Osteocyte (in vitro differentiated cells): ENCODE measurements at regions not wholly inside any gene's neighbourhood (a gene's known extent, or its start where the extent isn't known, plus 50 kb on each side); places are given as distances from the start of the nearest gene placed in this dataset.

Experiments
- DNase-seq: peaks from one replicate; pipeline ENCODE4 v3.0.0; 2021; ENCODE audit warnings: mixed read lengths; ENCODE audit not compliant: unreplicated experiment; ENCODE audit errors: extremely low spot score
- H3K27ac Mint-ChIP-seq: one replicate; pipeline ENCODE4 v1.8.0; 2021; ENCODE audit warnings: mild to moderate bottlenecking, mixed read lengths; ENCODE audit not compliant: unreplicated experiment
- H3K27me3 Mint-ChIP-seq: one replicate; pipeline ENCODE4 v1.8.0; 2021; ENCODE audit warnings: mixed read lengths; ENCODE audit not compliant: unreplicated experiment
- H3K36me3 Mint-ChIP-seq: one replicate; pipeline ENCODE4 v1.8.0; 2021; ENCODE audit warnings: mixed read lengths; ENCODE audit not compliant: unreplicated experiment
- H3K4me1 Mint-ChIP-seq: one replicate; pipeline ENCODE4 v1.8.0; 2021; ENCODE audit warnings: mixed read lengths; ENCODE audit not compliant: unreplicated experiment
- H3K4me3 Mint-ChIP-seq: one replicate; pipeline ENCODE4 v1.8.0; 2021; ENCODE audit warnings: mild to moderate bottlenecking, moderate library complexity, mixed read lengths; ENCODE audit not compliant: unreplicated experiment
- H3K9me3 Mint-ChIP-seq: one replicate; pipeline ENCODE4 v1.8.0; 2021; ENCODE audit warnings: mixed read lengths; ENCODE audit not compliant: unreplicated experiment
- TF ChIP-seq, protein P1 (sequence below): fragments of 200-600 bp; sonication (generic); IDR thresholded peaks from 2 replicates; pipeline ENCODE4 v1.5.0; 2021; ENCODE audit warnings: antibody characterized with exemption, mild to moderate bottlenecking, moderate library complexity

DNA sequence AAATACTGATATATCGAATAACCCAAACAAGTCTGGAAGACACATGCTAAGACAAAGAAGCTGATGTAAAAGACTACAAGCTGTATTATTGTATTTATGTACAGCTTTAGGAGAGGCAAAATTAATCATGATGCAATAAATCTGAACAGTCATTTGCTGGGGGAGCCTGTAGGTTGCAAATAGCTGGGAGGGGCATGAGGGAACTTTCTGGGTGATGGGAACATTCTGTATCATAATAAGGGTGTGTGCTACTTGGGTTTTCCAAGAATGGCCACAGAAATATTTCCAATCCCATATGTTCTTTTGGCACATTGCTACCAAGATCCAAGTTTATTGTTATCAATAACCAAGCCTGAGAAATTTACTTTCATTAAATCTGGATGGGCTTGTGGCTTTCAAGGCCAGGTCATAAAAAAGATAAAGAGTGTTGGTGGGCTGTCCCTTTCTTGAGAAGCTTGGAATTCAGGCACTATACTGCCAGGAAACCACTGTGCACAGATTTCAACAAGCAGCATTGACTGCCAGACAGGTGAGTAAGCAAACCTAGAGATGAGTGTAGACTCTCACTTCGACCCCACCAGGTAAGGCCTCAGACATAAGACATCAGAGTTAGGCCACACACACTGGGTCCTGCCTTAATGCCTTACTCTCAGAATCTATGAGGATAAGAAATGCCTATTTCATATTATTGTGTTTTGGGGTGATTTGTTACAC, 629.7 kb upstream of the FZD8 start:
- TF ChIP-seq, protein P1, sequence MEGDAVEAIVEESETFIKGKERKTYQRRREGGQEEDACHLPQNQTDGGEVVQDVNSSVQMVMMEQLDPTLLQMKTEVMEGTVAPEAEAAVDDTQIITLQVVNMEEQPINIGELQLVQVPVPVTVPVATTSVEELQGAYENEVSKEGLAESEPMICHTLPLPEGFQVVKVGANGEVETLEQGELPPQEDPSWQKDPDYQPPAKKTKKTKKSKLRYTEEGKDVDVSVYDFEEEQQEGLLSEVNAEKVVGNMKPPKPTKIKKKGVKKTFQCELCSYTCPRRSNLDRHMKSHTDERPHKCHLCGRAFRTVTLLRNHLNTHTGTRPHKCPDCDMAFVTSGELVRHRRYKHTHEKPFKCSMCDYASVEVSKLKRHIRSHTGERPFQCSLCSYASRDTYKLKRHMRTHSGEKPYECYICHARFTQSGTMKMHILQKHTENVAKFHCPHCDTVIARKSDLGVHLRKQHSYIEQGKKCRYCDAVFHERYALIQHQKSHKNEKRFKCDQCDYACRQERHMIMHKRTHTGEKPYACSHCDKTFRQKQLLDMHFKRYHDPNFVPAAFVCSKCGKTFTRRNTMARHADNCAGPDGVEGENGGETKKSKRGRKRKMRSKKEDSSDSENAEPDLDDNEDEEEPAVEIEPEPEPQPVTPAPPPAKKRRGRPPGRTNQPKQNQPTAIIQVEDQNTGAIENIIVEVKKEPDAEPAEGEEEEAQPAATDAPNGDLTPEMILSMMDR = no peak
- Mint-ChIP-seq H3K27me3 (no peaks in the 10 kb centered on the region), H3K9me3 (no peaks in the 10 kb centered on the region), H3K4me1 (peaks cover 19% of the 10 kb centered on the region), H3K27ac (no peak overlapping the region), H3K36me3 (peaks cover 2% of the 10 kb centered on the region), H3K4me3 (no peak overlapping the region)
- no peak for DNase-seq

- Mint-ChIP-seq H3K36me3 (peaks cover 2% of the 10 kb centered on the region), H3K9me3 (no peaks in the 10 kb centered on the region), H3K4me3 (no peak overlapping the region), H3K4me1 (peaks cover 36% of the 10 kb centered on the region), H3K27me3 (no peaks in the 10 kb centered on the region), H3K27ac (no peak overlapping the region)
- no peak for DNase-seq
- TF ChIP-seq, protein P1 = no peak
Observed at GRCh38 chr10:36269222-36269621, 627.1 kb upstream of the FZD8 start.

- no peak for DNase-seq
- Mint-ChIP-seq H3K27me3 (no peaks in the 10 kb centered on the region), H3K27ac (no peak overlapping the region), H3K4me3 (no peak overlapping the region), H3K4me1 (peaks cover 40% of the 10 kb centered on the region), H3K9me3 (no peaks in the 10 kb centered on the region), H3K36me3 (peaks cover 2% of the 10 kb centered on the region)
- TF ChIP-seq, protein P1 = no peak
Observed at GRCh38 chr10:36266923-36267322, 624.8 kb upstream of the FZD8 start.

- H3K4me1 Mint-ChIP-seq = peaks cover 34% of the 10 kb centered on the region
- H3K4me3 Mint-ChIP-seq = no peak overlapping the region
- H3K36me3 Mint-ChIP-seq = peaks cover 2% of the 10 kb centered on the region
Observed at GRCh38 chr10:36265741-36266140, 623.6 kb upstream of the FZD8 start.

DNA sequence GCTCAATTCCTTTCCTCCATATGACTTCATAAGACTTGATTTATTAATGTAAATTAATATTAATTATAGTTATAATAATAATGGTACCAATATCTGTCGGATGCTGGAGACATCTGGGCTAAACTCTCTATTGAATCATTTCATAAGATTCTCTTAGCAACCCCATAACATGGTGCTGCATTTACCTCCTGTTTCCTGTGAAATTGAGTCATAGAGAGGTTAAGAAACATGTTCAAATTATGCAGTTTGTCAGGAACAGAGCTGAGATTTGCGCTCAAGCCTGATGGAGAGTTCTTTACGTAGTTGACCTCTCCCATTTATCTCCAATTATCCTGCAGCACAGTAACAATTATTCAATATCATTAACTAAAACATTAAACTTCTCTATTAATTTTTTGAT, 621.8 kb upstream of the FZD8 start:
- Mint-ChIP-seq H3K4me3 (no peak overlapping the region), H3K36me3 (peaks cover 2% of the 10 kb centered on the region), H3K9me3 (no peaks in the 10 kb centered on the region), H3K4me1 (peaks cover 34% of the 10 kb centered on the region), H3K27ac (no peak overlapping the region), H3K27me3 (no peaks in the 10 kb centered on the region)
- TF ChIP-seq, protein P1 = no peak
- no peak for DNase-seq

More at GRCh38 chr10:36265741-36266140, 623.6 kb upstream of the FZD8 start:
- TF ChIP-seq, protein P1 = no peak
- DNase-seq = no peak
- peak overlapping the region; percentile 53 for H3K27ac Mint-ChIP-seq
- H3K27me3 Mint-ChIP-seq = no peaks in the 10 kb centered on the region
- H3K9me3 Mint-ChIP-seq = no peaks in the 10 kb centered on the region
